GM12878 (cell line): ENCODE measurements at regions not wholly inside any gene's neighbourhood (a gene's known extent, or its start where the extent isn't known, plus 50 kb on each side); places are given as distances from the start of the nearest gene placed in this dataset.

Experiments
- ATAC-seq: fragments of 200-7000 bp; cut with Tn5 transposase; 3 replicates; pipeline ENCODE4 v1.9.1; 2020; ENCODE audit warnings: mild to moderate bottlenecking, moderate library complexity
- BruUV-seq: library from RNA; stranded (reverse); fragments of 400-500 nt; replicated peaks from 2 replicates; lab custom pipeline; 2021; lab: Mats Ljungman, UMichigan
- CTCF ChIA-PET: fragments of 300-600 bp; sonication (Branson Sonifier 250); formaldehyde crosslinking; extraction: SDS; loops from one replicate; lab custom pipeline; 2021; ENCODE audit warnings: inconsistent platforms; lab: Yijun Ruan, JAX
- POLR2A ChIA-PET: fragments of 350-600 bp; formaldehyde crosslinking; extraction: SDS; loops from one replicate; lab custom pipeline; 2021; ENCODE audit warnings: inconsistent platforms; lab: Charles Lee
- RAD21 ChIA-PET: fragments of 300-600 bp; sonication (Branson Sonifier 250); formaldehyde crosslinking; loops from one replicate; lab custom pipeline; 2023; ENCODE audit warnings: antibody characterized with exemption; ENCODE audit not compliant: unreplicated experiment; lab: Charles Lee
- SMC1A ChIA-PET: fragments of 300-600 bp; sonication (Branson Sonifier 250); formaldehyde crosslinking; loops from one replicate; lab custom pipeline; 2023; ENCODE audit not compliant: unreplicated experiment, uncharacterized antibody; lab: Charles Lee
- DNase-seq: peaks from one replicate; pipeline ENCODE4 v3.0.0-alpha.2; 2011; ENCODE audit warnings: low read depth, low spot score
- FAIRE-seq: peaks from 3 replicates; lab custom pipeline; 2011; peaks lifted over from hg19 to GRCh38; lab: Jason Lieb, UNC
- H2AFZ ChIP-seq: 2 replicates; pipeline ENCODE4 v1.6.0; 2011; ENCODE audit warnings: low read depth, low read length, control low read depth; ENCODE audit not compliant: control insufficient read depth
- H3K27ac ChIP-seq: 2 replicates; pipeline ENCODE4 v1.5.1; 2011; ENCODE audit warnings: control low read depth; ENCODE audit not compliant: control insufficient read depth, insufficient read depth
- H3K27me3 ChIP-seq, 2 experiments: replicated peaks in 1 of 2; 2 replicates each; pipeline versions ENCODE4 v1.6.0 to v1.6.1; 2011; ENCODE audit warnings: low read length in 1 of 2; ENCODE audit not compliant: control insufficient read depth in 2 of 2, insufficient read depth in 2 of 2
- H3K36me3 ChIP-seq, 2 experiments: 2 replicates each; pipeline ENCODE4 v1.5.1; 2011; ENCODE audit warnings: low read length in 1 of 2; ENCODE audit not compliant: control insufficient read depth in 2 of 2, insufficient read depth in 2 of 2
- H3K4me1 ChIP-seq: 2 replicates; pipeline ENCODE4 v1.6.1; 2011; ENCODE audit warnings: mild to moderate bottlenecking, low read length, moderate library complexity, mixed read lengths; ENCODE audit not compliant: control insufficient read depth, insufficient read depth
- H3K4me2 ChIP-seq: 2 replicates; pipeline ENCODE4 v1.6.0; 2011; ENCODE audit warnings: control low read depth; ENCODE audit not compliant: control insufficient read depth, insufficient read depth
- H3K4me3 ChIP-seq: fragments of 200-600 bp; sonication (generic); 2 replicates; pipeline ENCODE4 v1.5.1; 2016
- H3K79me2 ChIP-seq: 2 replicates; pipeline ENCODE4 v1.6.0; 2011; ENCODE audit warnings: low read length; ENCODE audit not compliant: control insufficient read depth, insufficient read depth
- H3K9ac ChIP-seq: 2 replicates; pipeline ENCODE4 v1.8.0; 2011; ENCODE audit warnings: low read length, control low read depth, mixed read lengths; ENCODE audit not compliant: control insufficient read depth, insufficient read depth
- H3K9me3 ChIP-seq: replicated peaks from 3 replicates; pipeline ENCODE4 v1.5.1; 2011; ENCODE audit warnings: mild to moderate bottlenecking, low read length; ENCODE audit not compliant: control insufficient read depth, insufficient read depth
- H4K20me1 ChIP-seq: 2 replicates; pipeline ENCODE4 v1.6.0; 2011; ENCODE audit not compliant: control insufficient read depth, insufficient read depth
- DPF2 ChIP-seq: fragments of 450-650 bp; IDR thresholded peaks from 2 replicates; pipeline ENCODE4 v1.6.1; 2017; ENCODE audit warnings: mild to moderate bottlenecking
- ELK1 ChIP-seq: IDR thresholded peaks from 2 replicates; pipeline ENCODE4 v1.6.1; 2012; ENCODE audit warnings: low read depth, low read length, improper control_type of control experiment
- EZH2 ChIP-seq: IDR thresholded peaks from 2 replicates; pipeline ENCODE4 v1.6.1; 2012; ENCODE audit warnings: low read depth, mild to moderate bottlenecking, control low read depth, inconsistent platforms, low read length, borderline replicate concordance; ENCODE audit not compliant: control insufficient read depth
- KDM1A ChIP-seq: fragments of 200-600 bp; sonication (generic); IDR thresholded peaks from 2 replicates; pipeline ENCODE4 v1.6.1; 2016; ENCODE audit warnings: borderline replicate concordance
- POLR2AphosphoS2 ChIP-seq: IDR thresholded peaks from 2 replicates; pipeline ENCODE4 v1.6.1; 2011; ENCODE audit warnings: low read depth, mild to moderate bottlenecking, low read length, improper control_type of control experiment, moderate library complexity
- RBBP5 ChIP-seq: fragments of 200-600 bp; sonication (generic); conservative IDR thresholded peaks from 2 replicates; pipeline ENCODE4 v1.6.1; 2016
- SMAD5 ChIP-seq: IDR thresholded peaks from 2 replicates; pipeline ENCODE4 v1.6.1; 2016; ENCODE audit warnings: antibody characterized with exemption, low read depth
- YBX1 ChIP-seq: fragments of 450-650 bp; IDR thresholded peaks from 2 replicates; pipeline ENCODE4 v1.6.1; 2016; ENCODE audit warnings: antibody characterized with exemption
- ZBTB11 ChIP-seq: fragments of 450-650 bp; formaldehyde crosslinking; IDR thresholded peaks from 2 replicates; pipeline ENCODE4 v1.5.0; 2022; ENCODE audit warnings: mild to moderate bottlenecking, missing genetic modification characterization
- ZNF384 ChIP-seq: IDR thresholded peaks from 2 replicates; pipeline ENCODE4 v1.6.1; 2012; ENCODE audit warnings: low read depth, mild to moderate bottlenecking, low read length, improper control_type of control experiment, borderline replicate concordance
- WGBS: methylation state at CpG from one replicate; pipeline ENCODE4 v1.1.6; 2016; ENCODE audit warnings: low lambda C conversion rate; ENCODE audit not compliant: insufficient replicate concordance, insufficient coverage; ENCODE audit errors: missing lambda C conversion rate; 5-methylcytosine and 5-hydroxymethylcytosine counted together
- in situ Hi-C: fragments of 300-500 bp; cut with MboI; formaldehyde crosslinking; loops from 9 replicates; pipeline ENCODE4 v1.14.3; 2018; ENCODE audit warnings: mixed read lengths
- intact Hi-C: fragments of 100-400 bp; cut with micrococcal nuclease; formaldehyde crosslinking; loops from one replicate; pipeline ENCODE4 v1.14.2; 2022; ENCODE audit not compliant: unreplicated experiment
- TF ChIP-seq, protein P1 (sequence below): fragments of 150-350 bp; IDR thresholded peaks from 2 replicates; pipeline ENCODE4 v1.6.1; 2014; ENCODE audit warnings: mild to moderate bottlenecking, low read depth, low read length
- TF ChIP-seq, protein P2 (sequence below): IDR thresholded peaks from 2 replicates; pipeline ENCODE4 v1.6.1; 2011; ENCODE audit warnings: borderline replicate concordance, low read depth, mild to moderate bottlenecking, moderate library complexity, low read length; ENCODE audit not compliant: insufficient read depth, poor library complexity, severe bottlenecking

DNA sequence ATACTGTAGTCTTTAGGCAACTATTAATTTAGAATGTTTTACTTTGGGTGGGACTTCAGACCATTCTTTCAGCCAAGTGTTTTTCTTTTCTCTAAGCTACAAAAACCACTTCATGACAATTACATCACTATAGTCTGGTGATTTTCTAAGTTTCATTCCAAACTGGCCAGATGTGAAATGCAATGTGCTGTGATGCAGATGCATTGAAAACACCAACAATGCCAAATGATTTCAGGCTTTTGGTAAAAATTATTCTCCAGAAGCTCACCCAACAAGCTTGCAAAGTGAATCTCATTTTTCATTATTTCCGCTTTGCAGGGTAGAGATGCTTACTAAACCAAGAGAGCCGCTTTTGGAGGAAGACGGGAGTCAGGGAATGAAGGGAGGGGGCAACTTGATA is 118.4 kb upstream of the ANK3 start (continued):
- no peak for TF ChIP-seq ZBTB11
- no peak for TF ChIP-seq RBBP5
- no peak for TF ChIP-seq DPF2
- no peak for TF ChIP-seq EZH2
- no peak for TF ChIP-seq ZNF384
- no peak for TF ChIP-seq YBX1
- TF ChIP-seq, protein P1, sequence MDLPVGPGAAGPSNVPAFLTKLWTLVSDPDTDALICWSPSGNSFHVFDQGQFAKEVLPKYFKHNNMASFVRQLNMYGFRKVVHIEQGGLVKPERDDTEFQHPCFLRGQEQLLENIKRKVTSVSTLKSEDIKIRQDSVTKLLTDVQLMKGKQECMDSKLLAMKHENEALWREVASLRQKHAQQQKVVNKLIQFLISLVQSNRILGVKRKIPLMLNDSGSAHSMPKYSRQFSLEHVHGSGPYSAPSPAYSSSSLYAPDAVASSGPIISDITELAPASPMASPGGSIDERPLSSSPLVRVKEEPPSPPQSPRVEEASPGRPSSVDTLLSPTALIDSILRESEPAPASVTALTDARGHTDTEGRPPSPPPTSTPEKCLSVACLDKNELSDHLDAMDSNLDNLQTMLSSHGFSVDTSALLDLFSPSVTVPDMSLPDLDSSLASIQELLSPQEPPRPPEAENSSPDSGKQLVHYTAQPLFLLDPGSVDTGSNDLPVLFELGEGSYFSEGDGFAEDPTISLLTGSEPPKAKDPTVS = no peak

DNA sequence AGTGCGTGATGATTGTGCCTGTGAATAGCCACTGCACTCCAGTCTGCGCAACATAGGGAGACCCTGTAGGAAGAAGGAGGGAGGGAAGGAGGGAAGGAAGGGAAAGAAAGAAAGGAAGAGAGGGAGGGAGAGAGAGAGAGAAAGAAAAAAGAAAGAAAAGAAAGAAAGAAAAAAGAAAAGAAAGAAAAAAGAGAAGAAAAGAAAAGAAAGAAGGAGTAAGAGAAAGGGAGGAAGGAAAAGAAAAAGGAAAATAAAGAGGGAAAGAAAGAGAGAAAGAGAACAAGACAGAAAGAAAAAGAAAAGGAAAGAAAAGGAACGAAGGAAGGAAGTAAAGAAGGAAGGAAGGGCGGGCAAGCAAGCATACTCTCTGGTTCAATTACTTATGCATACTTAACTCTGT is 112.9 kb upstream of the ANK3 start:
- ChIA-PET RAD21 (no interaction called here), POLR2A (no interaction called here), CTCF (interaction anchor here (0.6 kb wide), 1 partner anchor 768 kb away, joined by 3 read pairs; no protein-coding TSS in a partner anchor), SMC1A (no interaction called here)
- WGBS = 60% methylated on average over 4 of the region's 4 CpGs
- no peaks in the 10 kb centered on the region for H3K9me3 ChIP-seq
- H3K9ac ChIP-seq = no peak overlapping the region
- no TSS peak for BruUV-seq
- no peaks in the 10 kb centered on the region for H3K4me1 ChIP-seq
- ATAC-seq (no peak), DNase-seq (no peak), FAIRE-seq (no peak)
- in situ Hi-C loops = no loop called here
- H4K20me1 ChIP-seq = no peaks in the 10 kb centered on the region
- no peaks in the 10 kb centered on the region for H3K79me2 ChIP-seq
- no peak overlapping the region for H2AFZ ChIP-seq
- intact Hi-C loops = loop anchor here (5.0 kb wide), 1 partner anchor 115 kb away; no protein-coding TSS in a partner anchor
- H3K4me2 ChIP-seq = no peak overlapping the region
- H3K36me3 ChIP-seq = no peaks in the 10 kb centered on the region
- H3K27me3 ChIP-seq = no peaks in the 10 kb centered on the region
- no peak overlapping the region for H3K27ac ChIP-seq
- H3K4me3 ChIP-seq = no peak overlapping the region
- no peak for TF ChIP-seq KDM1A
- no peak for TF ChIP-seq POLR2AphosphoS2
- no peak for TF ChIP-seq ELK1
- TF ChIP-seq SMAD5 = no peak
- TF ChIP-seq, protein P2, sequence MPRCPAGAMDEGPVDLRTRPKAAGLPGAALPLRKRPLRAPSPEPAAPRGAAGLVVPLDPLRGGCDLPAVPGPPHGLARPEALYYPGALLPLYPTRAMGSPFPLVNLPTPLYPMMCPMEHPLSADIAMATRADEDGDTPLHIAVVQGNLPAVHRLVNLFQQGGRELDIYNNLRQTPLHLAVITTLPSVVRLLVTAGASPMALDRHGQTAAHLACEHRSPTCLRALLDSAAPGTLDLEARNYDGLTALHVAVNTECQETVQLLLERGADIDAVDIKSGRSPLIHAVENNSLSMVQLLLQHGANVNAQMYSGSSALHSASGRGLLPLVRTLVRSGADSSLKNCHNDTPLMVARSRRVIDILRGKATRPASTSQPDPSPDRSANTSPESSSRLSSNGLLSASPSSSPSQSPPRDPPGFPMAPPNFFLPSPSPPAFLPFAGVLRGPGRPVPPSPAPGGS = no peak
